Adrenal gland (tissue), 9 donors: ENCODE measurements at regions not wholly inside any gene's neighbourhood (a gene's known extent, or its start where the extent isn't known, plus 50 kb on each side); places are given as distances from the start of the nearest gene placed in this dataset.

Experiments
- DNase-seq, 7 donors: peaks; one replicate each; pipeline ENCODE4 v3.0.0-alpha.2; 2019 to 2020
- H3K27ac ChIP-seq, 5 donors: fragments of 200-600 bp; sonication (generic) in 4 of 5; 1 replicate in 3 of 5; 2 replicates in 2 of 5; pipeline versions ENCODE4 v1.5.1 to v1.8.0; 2016 to 2020; ENCODE audit warnings: mild to moderate bottlenecking in 1 of 5
- H3K27me3 ChIP-seq: fragments of 200-600 bp; 2 replicates; pipeline ENCODE4 v1.8.0; 2021
- H3K36me3 ChIP-seq, 2 donors: fragments of 200-600 bp; replicated peaks in 1 of 2; 1 replicate in 1 of 2; 2 replicates in 1 of 2; pipeline versions ENCODE4 v1.5.1 to v1.8.0; 2018 to 2022
- H3K4me1 ChIP-seq, 2 donors: fragments of 200-600 bp; replicated peaks in 1 of 2; 1 replicate in 1 of 2; 2 replicates in 1 of 2; pipeline versions ENCODE4 v1.5.1 to v1.8.0; 2018 to 2021
- H3K4me3 ChIP-seq, 4 donors: fragments of 200-600 bp; sonication (generic) in 3 of 4; one replicate each; pipeline ENCODE4 v1.5.1; 2016 to 2018
- H3K9me3 ChIP-seq, 3 donors: fragments of 200-600 bp; sonication (generic) in 1 of 3; replicated peaks in 1 of 3; 1 replicate in 2 of 3; 2 replicates in 1 of 3; pipeline versions ENCODE4 v1.5.1 to v1.8.0; 2016 to 2021
- POLR2A ChIP-seq, 2 donors: fragments of 450-650 bp; IDR thresholded peaks; one replicate each; pipeline ENCODE4 v1.6.1; 2017; ENCODE audit warnings: antibody characterized with exemption in 2 of 2, mild to moderate bottlenecking in 2 of 2, moderate library complexity in 1 of 2
- WGBS, 4 donors: extraction: QIAGEN DNeasy Blood & Tissue Kit in 2 of 4; methylation state at CpG; one replicate each; pipeline versions ENCODE4 v1.1.5 to v1.1.7; 2013 to 2017; 5-methylcytosine and 5-hydroxymethylcytosine counted together
- intact Hi-C, 2 donors: fragments of 100-400 bp; cut with DNase I; formaldehyde crosslinking; loops; one replicate each; pipeline versions ENCODE4 v1.14.1 to v1.15.0; 2022 to 2023
- TF ChIP-seq, protein P1 (sequence below), 6 experiments: fragments of 450-650 bp in 4 of 6; fragments of 200-600 bp in 2 of 6; sonication (generic) in 1 of 6; IDR thresholded peaks; 1 replicate in 5 of 6; 2 replicates in 1 of 6; pipeline versions ENCODE4 v1.5.1 to v1.8.0; 2016 to 2021; ENCODE audit warnings: antibody characterized with exemption in 6 of 6, mild to moderate bottlenecking in 2 of 6, moderate library complexity in 1 of 6
- donor health status: healthy with polysubstance abuse.
- donor health status: Bipolar disorder and iron deficiency.
- donor health status: DM: yes; HTN: yes; CAD: no.
- donor health status: DM: no; HTN: no; CAD: no.
- donor health status: DM: no; HTN: no; CAD: no.

GRCh38 chr4:4913628-4914027, 54.2 kb downstream of the MSX1 start:
- no peak overlapping the region for H3K4me3 ChIP-seq
- DNase-seq: no peak
- no peak overlapping the region for H3K27ac ChIP-seq
- TF ChIP-seq, protein P1, sequence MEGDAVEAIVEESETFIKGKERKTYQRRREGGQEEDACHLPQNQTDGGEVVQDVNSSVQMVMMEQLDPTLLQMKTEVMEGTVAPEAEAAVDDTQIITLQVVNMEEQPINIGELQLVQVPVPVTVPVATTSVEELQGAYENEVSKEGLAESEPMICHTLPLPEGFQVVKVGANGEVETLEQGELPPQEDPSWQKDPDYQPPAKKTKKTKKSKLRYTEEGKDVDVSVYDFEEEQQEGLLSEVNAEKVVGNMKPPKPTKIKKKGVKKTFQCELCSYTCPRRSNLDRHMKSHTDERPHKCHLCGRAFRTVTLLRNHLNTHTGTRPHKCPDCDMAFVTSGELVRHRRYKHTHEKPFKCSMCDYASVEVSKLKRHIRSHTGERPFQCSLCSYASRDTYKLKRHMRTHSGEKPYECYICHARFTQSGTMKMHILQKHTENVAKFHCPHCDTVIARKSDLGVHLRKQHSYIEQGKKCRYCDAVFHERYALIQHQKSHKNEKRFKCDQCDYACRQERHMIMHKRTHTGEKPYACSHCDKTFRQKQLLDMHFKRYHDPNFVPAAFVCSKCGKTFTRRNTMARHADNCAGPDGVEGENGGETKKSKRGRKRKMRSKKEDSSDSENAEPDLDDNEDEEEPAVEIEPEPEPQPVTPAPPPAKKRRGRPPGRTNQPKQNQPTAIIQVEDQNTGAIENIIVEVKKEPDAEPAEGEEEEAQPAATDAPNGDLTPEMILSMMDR (IDR thresholded peaks at IDR 0.05): no peak
- no peak for TF ChIP-seq POLR2A (IDR thresholded peaks at IDR 0.05)
- no peaks in the 10 kb centered on the region for H3K36me3 ChIP-seq
- no peaks in the 10 kb centered on the region for H3K4me1 ChIP-seq
- intact Hi-C loops: no loop called here
- H3K27me3 ChIP-seq: no peaks in the 10 kb centered on the region
- H3K9me3 ChIP-seq: no peaks in the 10 kb centered on the region

DNA sequence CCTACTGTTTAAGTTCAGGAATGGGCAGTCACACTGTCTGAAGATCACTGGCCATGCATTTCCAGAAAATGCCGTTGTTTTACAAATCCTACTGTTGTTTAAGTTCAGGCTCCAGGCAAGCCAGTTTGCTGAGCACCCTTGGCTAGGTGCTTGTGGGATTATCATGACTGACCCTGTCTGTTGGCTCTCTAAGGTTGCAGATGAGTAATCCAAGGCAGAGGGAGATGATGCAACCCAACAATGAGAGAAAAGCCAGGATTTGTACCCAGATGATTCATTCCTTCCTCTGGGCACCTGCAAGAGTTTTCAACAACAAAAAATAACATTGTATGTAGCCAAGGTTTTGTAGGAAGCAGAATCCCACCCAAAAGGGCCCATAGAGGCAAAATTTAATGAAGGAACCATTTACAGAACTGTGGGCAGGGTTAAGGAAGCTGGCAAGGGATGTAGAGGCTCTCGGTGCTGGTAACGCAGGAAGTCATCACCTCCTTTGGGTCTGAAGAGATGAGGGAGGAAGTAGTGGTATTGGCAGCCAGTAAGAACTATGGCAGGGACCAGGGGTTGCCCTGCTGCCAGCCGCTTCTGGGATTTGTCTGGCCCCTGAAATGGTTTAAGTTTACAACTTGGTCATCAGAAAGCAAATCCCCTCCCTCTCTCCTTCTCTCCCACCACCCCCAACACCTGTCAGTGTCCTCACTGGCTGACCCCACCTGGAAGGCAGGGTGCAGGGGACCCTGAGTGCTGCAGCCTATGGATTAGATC, 54.8 kb downstream of the MSX1 start:
- Histone ChIP-seq H3K27ac (no peak overlapping the region), H3K9me3 (no peaks in the 10 kb centered on the region), H3K4me3 (no peak overlapping the region), H3K27me3 (no peaks in the 10 kb centered on the region), H3K36me3 (no peaks in the 10 kb centered on the region), H3K4me1 (no peaks in the 10 kb centered on the region)
- TF ChIP-seq, protein P1 (IDR thresholded peaks at IDR 0.05): no peak
- TF ChIP-seq POLR2A (IDR thresholded peaks at IDR 0.05): no peak
- peak in 2 of 7 donors; percentile 17 to 20 for DNase-seq
- 69 to 81% (median 78%) methylated on average over 4 of the region's 4 CpGs for WGBS, 4 donors
- intact Hi-C loops: no loop called here

- H3K9me3 ChIP-seq: no peaks in the 10 kb centered on the region
- no peak overlapping the region for H3K27ac ChIP-seq
- H3K4me1 ChIP-seq: no peaks in the 10 kb centered on the region
- H3K36me3 ChIP-seq: no peaks in the 10 kb centered on the region
- H3K27me3 ChIP-seq: no peaks in the 10 kb centered on the region
- H3K4me3 ChIP-seq: no peak overlapping the region
- TF ChIP-seq, protein P1 (IDR thresholded peaks at IDR 0.05): no peak
- TF ChIP-seq POLR2A (IDR thresholded peaks at IDR 0.05): no peak
- intact Hi-C loops: no loop called here
- 69 to 77% (median 74%) methylated on average over 10 of the region's 10 CpGs for WGBS, 4 donors
- DNase-seq: no peak
Measured at GRCh38 chr4:4914965-4915845, 55.7 kb downstream of the MSX1 start.

DNA sequence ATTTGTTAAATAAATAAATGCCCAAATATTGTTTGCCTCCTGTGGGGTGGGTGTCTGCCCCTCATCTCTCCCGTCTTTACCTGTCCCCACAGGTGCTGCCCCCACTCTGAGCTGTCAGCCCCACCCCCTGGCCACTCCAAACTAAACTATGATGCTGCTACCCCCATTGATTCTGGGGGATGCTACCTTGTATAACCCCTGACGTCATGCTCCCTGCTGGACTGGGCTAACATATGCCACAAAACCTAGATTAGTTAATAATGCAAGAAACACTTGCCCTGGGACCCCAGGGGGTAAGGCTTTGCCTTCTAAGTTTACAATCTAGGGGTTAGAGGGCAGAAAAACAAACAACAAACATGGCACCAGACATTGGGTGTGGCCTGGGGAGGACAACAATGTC, 58.6 kb downstream of the MSX1 start:
- Histone ChIP-seq H3K36me3 (no peaks in the 10 kb centered on the region), H3K4me3 (no peak overlapping the region), H3K27me3 (no peaks in the 10 kb centered on the region), H3K9me3 (no peaks in the 10 kb centered on the region), H3K4me1 (no peaks in the 10 kb centered on the region), H3K27ac (no peak overlapping the region)
- DNase-seq: no peak
- 38 to 61% (median 51%) methylated on average over 2 of the region's 2 CpGs for WGBS, 4 donors
- TF ChIP-seq, protein P1 (IDR thresholded peaks at IDR 0.05): no peak
- no peak for TF ChIP-seq POLR2A (IDR thresholded peaks at IDR 0.05)
- intact Hi-C loops: no loop called here
